Cardiac fibroblast (primary cell): ENCODE measurements at regions not wholly inside any gene's neighbourhood (a gene's known extent, or its start where the extent isn't known, plus 50 kb on each side); places are given as distances from the start of the nearest gene placed in this dataset.
A peak's percentile ranks its signal among the peaks of the same experiment; 100 is the strongest.

Experiments used
- DNase-seq, 2 donors: peaks; one replicate each; pipeline versions ENCODE4 v3.0.0 to v3.0.0-alpha.2; 2010; ENCODE audit warnings: low read depth in 2 of 2
- H3K4me3 ChIP-seq, 2 donors: replicated peaks in 1 of 2; 1 replicate in 1 of 2; 2 replicates in 1 of 2; pipeline ENCODE4 v1.5.1; 2011; ENCODE audit warnings: low read depth in 2 of 2, low read length in 2 of 2, mild to moderate bottlenecking in 2 of 2, moderate library complexity in 1 of 2
- TF ChIP-seq, protein P1 (sequence below): IDR thresholded peaks from one replicate; pipeline ENCODE4 v1.5.1; 2011; ENCODE audit warnings: low read depth, mild to moderate bottlenecking, low read length, inconsistent platforms

DNA sequence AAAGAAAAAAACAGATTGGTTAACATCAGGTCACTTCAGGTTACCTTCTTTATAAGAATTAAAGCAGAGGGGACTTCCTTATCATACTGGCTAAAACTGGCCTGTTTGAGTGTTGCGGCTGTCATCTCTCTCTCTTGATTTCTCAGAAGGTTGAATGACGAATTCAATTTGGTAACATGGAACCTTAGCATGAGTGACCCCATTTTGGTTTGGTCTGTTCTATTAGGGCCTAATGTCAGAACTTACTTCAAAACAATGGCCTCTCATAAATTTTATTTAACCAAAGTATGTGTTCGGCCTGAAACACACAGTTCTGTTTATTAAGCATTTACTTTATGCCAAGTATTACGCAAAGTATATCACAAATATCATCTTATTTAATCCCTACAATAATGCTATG, 147.5 kb downstream of the CAAP1 start:
- TF ChIP-seq, protein P1, sequence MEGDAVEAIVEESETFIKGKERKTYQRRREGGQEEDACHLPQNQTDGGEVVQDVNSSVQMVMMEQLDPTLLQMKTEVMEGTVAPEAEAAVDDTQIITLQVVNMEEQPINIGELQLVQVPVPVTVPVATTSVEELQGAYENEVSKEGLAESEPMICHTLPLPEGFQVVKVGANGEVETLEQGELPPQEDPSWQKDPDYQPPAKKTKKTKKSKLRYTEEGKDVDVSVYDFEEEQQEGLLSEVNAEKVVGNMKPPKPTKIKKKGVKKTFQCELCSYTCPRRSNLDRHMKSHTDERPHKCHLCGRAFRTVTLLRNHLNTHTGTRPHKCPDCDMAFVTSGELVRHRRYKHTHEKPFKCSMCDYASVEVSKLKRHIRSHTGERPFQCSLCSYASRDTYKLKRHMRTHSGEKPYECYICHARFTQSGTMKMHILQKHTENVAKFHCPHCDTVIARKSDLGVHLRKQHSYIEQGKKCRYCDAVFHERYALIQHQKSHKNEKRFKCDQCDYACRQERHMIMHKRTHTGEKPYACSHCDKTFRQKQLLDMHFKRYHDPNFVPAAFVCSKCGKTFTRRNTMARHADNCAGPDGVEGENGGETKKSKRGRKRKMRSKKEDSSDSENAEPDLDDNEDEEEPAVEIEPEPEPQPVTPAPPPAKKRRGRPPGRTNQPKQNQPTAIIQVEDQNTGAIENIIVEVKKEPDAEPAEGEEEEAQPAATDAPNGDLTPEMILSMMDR, result no peak
- H3K4me3 ChIP-seq, result no peak overlapping the region
- no peak for DNase-seq

- peak; percentile 49 to 61 for DNase-seq
- TF ChIP-seq, protein P1, result peak; percentile 58
- no peak overlapping the region for H3K4me3 ChIP-seq
Observed at GRCh38 chr9:26744191-26744965, 148.2 kb downstream of the CAAP1 start.

- H3K4me3 ChIP-seq, result no peak overlapping the region
- TF ChIP-seq, protein P1, result no peak
Observed at GRCh38 chr9:26742828-26743476, 149.7 kb downstream of the CAAP1 start.

DNA sequence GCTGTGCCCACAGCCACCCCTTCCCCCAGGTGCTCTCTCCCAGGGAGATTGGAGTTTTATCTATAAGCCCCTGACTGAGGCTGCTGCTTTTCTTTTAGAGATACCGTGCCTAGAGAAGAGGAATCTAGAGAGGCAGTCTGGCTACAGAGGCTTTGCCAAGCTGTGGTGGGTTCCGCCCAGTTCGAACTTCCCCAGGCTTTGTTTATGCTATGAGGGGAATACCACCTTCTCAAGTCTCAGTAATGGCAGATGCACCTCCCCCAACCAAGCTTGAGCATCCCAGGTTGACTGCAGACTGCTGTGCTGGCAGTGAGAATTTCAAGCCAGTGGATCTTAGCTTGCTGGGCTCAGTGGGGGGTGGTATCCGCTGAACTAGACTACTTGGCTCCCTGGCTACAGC, 157.4 kb downstream of the CAAP1 start:
- no peak for DNase-seq
- no peak overlapping the region for H3K4me3 ChIP-seq

More at GRCh38 chr9:26742828-26743476, 149.7 kb downstream of the CAAP1 start:
- DNase-seq, result no peak

DNA sequence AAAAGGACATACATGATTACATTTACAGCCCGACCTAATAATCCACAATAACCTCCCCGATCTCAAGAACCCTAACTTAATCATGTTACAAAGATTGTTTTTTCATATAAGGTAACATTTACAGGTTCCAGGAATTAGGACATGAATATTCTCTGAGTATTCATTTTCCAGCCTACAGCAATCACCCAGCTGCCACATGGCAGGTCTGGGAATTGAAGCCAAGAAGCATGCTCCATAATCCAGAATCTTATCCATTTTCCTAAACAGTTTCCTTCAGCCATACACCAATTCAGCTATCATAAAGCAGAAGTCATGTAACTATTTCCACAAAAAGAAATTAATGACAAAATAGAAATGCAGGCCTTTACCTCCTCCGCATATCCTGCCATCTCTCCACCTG, 163.4 kb downstream of the CAAP1 start:
- H3K4me3 ChIP-seq, result no peak overlapping the region
- TF ChIP-seq, protein P1, result no peak

More for the DNA sequence above, 157.4 kb downstream of the CAAP1 start:
- TF ChIP-seq, protein P1, result no peak

GRCh38 chr9:26727471-26727870, 165.1 kb downstream of the CAAP1 start:
- H3K4me3 ChIP-seq, result no peak overlapping the region
- DNase-seq, result no peak
- TF ChIP-seq, protein P1, result no peak

More for the DNA sequence above, 163.4 kb downstream of the CAAP1 start:
- no peak for DNase-seq
